ENCODE measurements at regions not wholly inside any gene's neighbourhood (a gene's known extent, or its start where the extent isn't known, plus 50 kb on each side); places are given as distances from the start of the nearest gene placed in this dataset.

- H3K4me3 Mint-ChIP-seq, result no peak overlapping the region
- TF ChIP-seq CTCF (conservative IDR thresholded peaks at IDR 0.05), result no peak
- Histone ChIP-seq H3T11ph (ENCODE audit: low read length) (no peak overlapping the region), H3K27ac (ENCODE audit: insufficient read length, low read depth, low read length) (no peak overlapping the region), H4K5ac (ENCODE audit: insufficient read length, low read depth, low read length) (no peak overlapping the region), H4K91ac (ENCODE audit: insufficient read length, low read depth, low read length) (no peak overlapping the region), H2BK12ac (ENCODE audit: insufficient read length, low read depth, low read length) (no peak overlapping the region), H3K79me1 (ENCODE audit: insufficient read depth, low read depth, low read length, poor library complexity, severe bottlenecking) (no peaks in the 10 kb centered on the region), H2BK15ac (ENCODE audit: low read depth, low read length) (no peak overlapping the region), H4K20me1 (ENCODE audit: control insufficient read depth, insufficient read depth, insufficient read length) (no peaks in the 10 kb centered on the region), H3K23ac (ENCODE audit: insufficient read length, low read depth, low read length) (no peak overlapping the region), H3K23me2 (ENCODE audit: insufficient read length, low read depth, low read length, poor library complexity, severe bottlenecking) (no peaks in the 10 kb centered on the region), H3K56ac (ENCODE audit: insufficient read length, low read depth, low read length) (no peak overlapping the region), H2BK5ac (ENCODE audit: insufficient read length, low read length) (no peak overlapping the region), H4K8ac (replicated peaks; ENCODE audit: insufficient read length, low read depth, low read length) (no peak overlapping the region), H2AK5ac (ENCODE audit: insufficient read length, low read length) (no peak overlapping the region), H3K4me2 (ENCODE audit: insufficient read depth, insufficient read length, low read length) (peak overlapping the region; percentile 21), H3K9ac (ENCODE audit: extremely low read depth, insufficient read length, low read length) (no peak overlapping the region), H3K79me2 (ENCODE audit: insufficient read depth, low read length) (no peaks in the 10 kb centered on the region), H3K18ac (ENCODE audit: insufficient read length, low read depth, low read length) (no peak overlapping the region), H3K9me3 (ENCODE audit: control insufficient read depth, low read depth, low read length) (no peaks in the 10 kb centered on the region), H2BK20ac (ENCODE audit: low read depth, low read length, poor library complexity, severe bottlenecking) (no peak overlapping the region), H3K4me1 (ENCODE audit: insufficient read depth, low read length) (no peaks in the 10 kb centered on the region), H3K4ac (ENCODE audit: low read depth, low read length) (no peak overlapping the region), H3K14ac (ENCODE audit: insufficient read depth, low read length) (no peak overlapping the region), H3K27me3 (ENCODE audit: insufficient read depth, low read length) (no peaks in the 10 kb centered on the region), H2BK120ac (ENCODE audit: low read depth, low read length, poor library complexity, severe bottlenecking) (no peak overlapping the region), H2AFZ (ENCODE audit: low read length) (no peak overlapping the region)
- H3K36me3 Mint-ChIP-seq (ENCODE audit: insufficient read depth in 1 of 3, low read depth in 3 of 3), result no peaks in the 10 kb centered on the region
- WGBS (ENCODE audit: extremely low coverage, insufficient read length, low lambda C conversion rate), result no CpG with 5 or more reads among the region's 1 CpG
- DNase-seq, result no peak
- peaks cover 15% of the 10 kb centered on the region for H3K27me3 Mint-ChIP-seq (ENCODE audit: low read depth)
- no peak overlapping the region for H3K27ac Mint-ChIP-seq
- peaks cover 11% of the 10 kb centered on the region in 2 experiments for H3K4me1 Mint-ChIP-seq
- no peaks in the 10 kb centered on the region for H3K9me3 Mint-ChIP-seq
These were observed 1179.7 kb downstream of the DSC3 start for GRCh38 chr18:29862824-29863223.
